Panc1 (cell line): ENCODE measurements at regions not wholly inside any gene's neighbourhood (a gene's known extent, or its start where the extent isn't known, plus 50 kb on each side); places are given as distances from the start of the nearest gene placed in this dataset.

Source experiments
- ATAC-seq: fragments of 200-7000 bp; cut with Tn5 transposase; 2 replicates; pipeline ENCODE4 v1.9.1; 2020; ENCODE audit warnings: mild to moderate bottlenecking, moderate library complexity
- BruUV-seq: library from RNA; stranded (reverse); fragments of 400-500 nt; replicated peaks from 2 replicates; lab custom pipeline; 2021; lab: Mats Ljungman, UMichigan
- CTCF ChIA-PET: fragments of 300-600 bp; sonication (Branson Sonifier 250); formaldehyde crosslinking; loops from one replicate; lab custom pipeline; 2022; ENCODE audit warnings: antibody characterized with exemption; lab: Charles Lee
- POLR2A ChIA-PET: fragments of 300-600 bp; sonication (Branson Sonifier 250); formaldehyde crosslinking; loops from one replicate; lab custom pipeline; 2022; ENCODE audit warnings: antibody characterized with exemption; lab: Charles Lee
- DNase-seq: peaks from one replicate; pipeline ENCODE4 v3.0.0-alpha.2; 2010; ENCODE audit warnings: low read depth, low spot score
- H3K27ac ChIP-seq: 2 replicates; pipeline ENCODE4 v1.5.1; 2011; ENCODE audit warnings: mild to moderate bottlenecking, low read length, inconsistent platforms
- H3K27me3 ChIP-seq: fragments of 200-500 bp; sonication (Bioruptor generic); 2 replicates; pipeline ENCODE4 v1.6.0; 2014; ENCODE audit warnings: low read length, inconsistent platforms; ENCODE audit not compliant: control insufficient read depth, insufficient read depth
- H3K36me3 ChIP-seq: fragments of 200-500 bp; sonication (Bioruptor generic); 2 replicates; pipeline ENCODE4 v1.5.1; 2014; ENCODE audit warnings: inconsistent platforms, mild to moderate bottlenecking, low read length, moderate library complexity; ENCODE audit not compliant: control insufficient read depth, insufficient read depth
- H3K4me1 ChIP-seq: 2 replicates; pipeline ENCODE4 v1.5.1; 2011; ENCODE audit warnings: inconsistent platforms, mild to moderate bottlenecking, low read length, moderate library complexity; ENCODE audit not compliant: control insufficient read depth, insufficient read depth
- H3K4me3 ChIP-seq, 2 experiments: 2 replicates each; pipeline ENCODE4 v1.5.1; 2011 to 2012; ENCODE audit warnings: low read depth in 2 of 2, low read length in 2 of 2, mild to moderate bottlenecking in 2 of 2, inconsistent platforms in 1 of 2, moderate library complexity in 1 of 2
- H3K9me3 ChIP-seq: fragments of 200-500 bp; sonication (Bioruptor generic); 2 replicates; pipeline ENCODE4 v1.5.1; 2014; ENCODE audit warnings: low read depth, mild to moderate bottlenecking, inconsistent platforms, low read length, moderate library complexity; ENCODE audit not compliant: control insufficient read depth, insufficient read depth
- POLR2AphosphoS5 ChIP-seq: IDR thresholded peaks from 2 replicates; pipeline ENCODE4 v1.6.1; 2012; ENCODE audit warnings: mild to moderate bottlenecking, low read depth, low read length, moderate library complexity
- SIN3A ChIP-seq: IDR thresholded peaks from 2 replicates; pipeline ENCODE4 v1.6.1; 2012; ENCODE audit warnings: low read depth, mild to moderate bottlenecking, low read length, moderate library complexity, borderline replicate concordance; ENCODE audit not compliant: insufficient read depth
- TCF7L2 ChIP-seq: IDR thresholded peaks from 2 replicates; pipeline ENCODE4 v1.6.1; 2011; ENCODE audit warnings: mild to moderate bottlenecking, low read depth, low read length, inconsistent platforms
- in situ Hi-C: cut with HindIII; loops from 2 replicates; pipeline ENCODE4 v1.10.0; 2016; ENCODE audit warnings: low sequenced_read_pairs, low pct_unique_long_range_greater_than_20kb
- intact Hi-C: fragments of 100-400 bp; cut with micrococcal nuclease; formaldehyde crosslinking; loops from one replicate; pipeline ENCODE4 v1.10.0; 2022; ENCODE audit not compliant: unreplicated experiment
- TF ChIP-seq, protein P1 (sequence below), 2 experiments: IDR thresholded peaks; 2 replicates each; pipeline ENCODE4 v1.6.1; 2011 to 2012; ENCODE audit warnings: low read depth in 2 of 2, control low read depth in 1 of 2, low read length in 1 of 2, mild to moderate bottlenecking in 1 of 2, moderate library complexity in 1 of 2; ENCODE audit not compliant: insufficient read depth in 1 of 2
- TF ChIP-seq, protein P2 (sequence below): fragments of 450-650 bp; IDR thresholded peaks from 2 replicates; pipeline ENCODE4 v1.5.1; 2017; ENCODE audit warnings: mild to moderate bottlenecking

DNA sequence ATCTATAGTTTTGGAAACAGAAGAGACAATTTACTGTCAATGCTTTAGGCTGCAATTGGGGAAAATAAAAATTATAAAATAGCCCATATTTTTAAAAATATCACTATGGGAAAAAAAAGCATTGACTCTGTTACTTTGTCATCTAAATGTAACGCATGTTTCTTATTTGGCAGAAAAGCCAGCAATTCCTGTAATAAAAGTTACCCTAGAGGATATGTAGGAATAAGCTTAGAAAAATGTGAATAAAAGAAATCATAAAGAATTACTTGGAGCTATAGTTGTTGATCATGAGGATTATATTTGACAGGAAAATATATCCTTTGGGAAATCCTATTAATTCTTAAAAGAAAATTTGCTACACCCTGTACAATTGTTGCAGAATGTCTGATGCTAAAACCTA is 515.4 kb upstream of the IL12A start:
- TF ChIP-seq, protein P1, sequence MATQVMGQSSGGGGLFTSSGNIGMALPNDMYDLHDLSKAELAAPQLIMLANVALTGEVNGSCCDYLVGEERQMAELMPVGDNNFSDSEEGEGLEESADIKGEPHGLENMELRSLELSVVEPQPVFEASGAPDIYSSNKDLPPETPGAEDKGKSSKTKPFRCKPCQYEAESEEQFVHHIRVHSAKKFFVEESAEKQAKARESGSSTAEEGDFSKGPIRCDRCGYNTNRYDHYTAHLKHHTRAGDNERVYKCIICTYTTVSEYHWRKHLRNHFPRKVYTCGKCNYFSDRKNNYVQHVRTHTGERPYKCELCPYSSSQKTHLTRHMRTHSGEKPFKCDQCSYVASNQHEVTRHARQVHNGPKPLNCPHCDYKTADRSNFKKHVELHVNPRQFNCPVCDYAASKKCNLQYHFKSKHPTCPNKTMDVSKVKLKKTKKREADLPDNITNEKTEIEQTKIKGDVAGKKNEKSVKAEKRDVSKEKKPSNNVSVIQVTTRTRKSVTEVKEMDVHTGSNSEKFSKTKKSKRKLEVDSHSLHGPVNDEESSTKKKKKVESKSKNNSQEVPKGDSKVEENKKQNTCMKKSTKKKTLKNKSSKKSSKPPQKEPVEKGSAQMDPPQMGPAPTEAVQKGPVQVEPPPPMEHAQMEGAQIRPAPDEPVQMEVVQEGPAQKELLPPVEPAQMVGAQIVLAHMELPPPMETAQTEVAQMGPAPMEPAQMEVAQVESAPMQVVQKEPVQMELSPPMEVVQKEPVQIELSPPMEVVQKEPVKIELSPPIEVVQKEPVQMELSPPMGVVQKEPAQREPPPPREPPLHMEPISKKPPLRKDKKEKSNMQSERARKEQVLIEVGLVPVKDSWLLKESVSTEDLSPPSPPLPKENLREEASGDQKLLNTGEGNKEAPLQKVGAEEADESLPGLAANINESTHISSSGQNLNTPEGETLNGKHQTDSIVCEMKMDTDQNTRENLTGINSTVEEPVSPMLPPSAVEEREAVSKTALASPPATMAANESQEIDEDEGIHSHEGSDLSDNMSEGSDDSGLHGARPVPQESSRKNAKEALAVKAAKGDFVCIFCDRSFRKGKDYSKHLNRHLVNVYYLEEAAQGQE (IDR thresholded peaks at IDR 0.05; ENCODE audit: insufficient read depth in 1 of 2, low read depth in 2 of 2, low read length in 1 of 2) = no peak
- TF ChIP-seq SIN3A = no peak
- no peak for TF ChIP-seq POLR2AphosphoS5
- TF ChIP-seq TCF7L2 = no peak
- TF ChIP-seq, protein P2, sequence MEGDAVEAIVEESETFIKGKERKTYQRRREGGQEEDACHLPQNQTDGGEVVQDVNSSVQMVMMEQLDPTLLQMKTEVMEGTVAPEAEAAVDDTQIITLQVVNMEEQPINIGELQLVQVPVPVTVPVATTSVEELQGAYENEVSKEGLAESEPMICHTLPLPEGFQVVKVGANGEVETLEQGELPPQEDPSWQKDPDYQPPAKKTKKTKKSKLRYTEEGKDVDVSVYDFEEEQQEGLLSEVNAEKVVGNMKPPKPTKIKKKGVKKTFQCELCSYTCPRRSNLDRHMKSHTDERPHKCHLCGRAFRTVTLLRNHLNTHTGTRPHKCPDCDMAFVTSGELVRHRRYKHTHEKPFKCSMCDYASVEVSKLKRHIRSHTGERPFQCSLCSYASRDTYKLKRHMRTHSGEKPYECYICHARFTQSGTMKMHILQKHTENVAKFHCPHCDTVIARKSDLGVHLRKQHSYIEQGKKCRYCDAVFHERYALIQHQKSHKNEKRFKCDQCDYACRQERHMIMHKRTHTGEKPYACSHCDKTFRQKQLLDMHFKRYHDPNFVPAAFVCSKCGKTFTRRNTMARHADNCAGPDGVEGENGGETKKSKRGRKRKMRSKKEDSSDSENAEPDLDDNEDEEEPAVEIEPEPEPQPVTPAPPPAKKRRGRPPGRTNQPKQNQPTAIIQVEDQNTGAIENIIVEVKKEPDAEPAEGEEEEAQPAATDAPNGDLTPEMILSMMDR = no peak
- in situ Hi-C loops = no loop called here
- no peak overlapping the region for H3K4me3 ChIP-seq
- ChIA-PET CTCF (interaction anchor here (0.7 kb wide), 1 partner anchor 355 kb away, joined by 4 read pairs; no protein-coding TSS in a partner anchor), POLR2A (no interaction called here)
- BruUV-seq = no TSS peak
- H3K4me1 ChIP-seq = no peaks in the 10 kb centered on the region
- H3K27ac ChIP-seq = no peak overlapping the region
- intact Hi-C loops = no loop called here
- H3K27me3 ChIP-seq = no peaks in the 10 kb centered on the region
- no peaks in the 10 kb centered on the region for H3K9me3 ChIP-seq
- ATAC-seq (no peak), DNase-seq (no peak)
- H3K36me3 ChIP-seq = no peaks in the 10 kb centered on the region

DNA sequence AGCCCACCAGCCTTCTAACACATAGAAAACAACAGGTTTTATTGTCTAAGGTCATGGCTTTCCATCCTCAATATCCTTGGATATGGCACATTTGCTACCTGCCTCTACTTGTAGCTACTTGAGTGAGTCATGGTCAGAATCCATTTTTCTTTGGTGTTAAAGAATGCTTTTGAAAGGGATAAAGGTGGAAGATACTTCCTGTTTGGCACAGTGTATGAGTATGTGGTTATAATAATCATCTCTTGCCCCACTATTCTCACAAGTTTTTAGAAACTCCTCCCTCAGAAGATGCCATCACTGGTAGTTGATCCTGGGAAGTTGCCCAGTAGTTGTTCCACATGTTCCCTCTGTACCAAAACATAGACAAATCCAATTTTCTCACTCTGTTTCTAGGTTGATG is 508.6 kb upstream of the IL12A start:
- intact Hi-C loops = no loop called here
- ATAC-seq (no peak), DNase-seq (no peak)
- Histone ChIP-seq H3K4me3 (no peak overlapping the region), H3K9me3 (no peaks in the 10 kb centered on the region; the same call in 1 of the 2 replicates), H3K27me3 (no peaks in the 10 kb centered on the region), H3K36me3 (no peaks in the 10 kb centered on the region), H3K27ac (no peak overlapping the region), H3K4me1 (no peaks in the 10 kb centered on the region)
- ChIA-PET POLR2A (no interaction called here), CTCF (no interaction called here)
- TF ChIP-seq, protein P1 (IDR thresholded peaks at IDR 0.05; ENCODE audit: insufficient read depth in 1 of 2, low read depth in 2 of 2, low read length in 1 of 2) = no peak
- TF ChIP-seq TCF7L2 (no peak), SIN3A (no peak), POLR2AphosphoS5 (no peak)
- TF ChIP-seq, protein P2 = no peak
- in situ Hi-C loops = no loop called here
- no TSS peak for BruUV-seq
